ENCODE measurements at regions not wholly inside any gene's neighbourhood (a gene's known extent, or its start where the extent isn't known, plus 50 kb on each side); places are given as distances from the start of the nearest gene placed in this dataset. TPM values are rescaled to one million over a fixed set of nuclear protein-coding genes. Genes with fewer than 3 reads are reported as not detected.

Small RNAs in the stretch of these regions (small RNA-seq; reads per million reads assigned to genes)
- gene RF00477: not detected
- not detected for gene RNU6-44P
